HG02870 (cell line): ENCODE measurements at regions not wholly inside any gene's neighbourhood (a gene's known extent, or its start where the extent isn't known, plus 50 kb on each side); places are given as distances from the start of the nearest gene placed in this dataset.
A peak's percentile ranks its signal among the peaks of the same experiment; 100 is the strongest.

Source experiments
- ATAC-seq: cut with Tn5 transposase; IDR thresholded peaks from one replicate; pipeline ENCODE4 v1.9.1; 2021; ENCODE audit warnings: mild to moderate bottlenecking, moderate library complexity; ENCODE audit not compliant: unreplicated experiment

DNA sequence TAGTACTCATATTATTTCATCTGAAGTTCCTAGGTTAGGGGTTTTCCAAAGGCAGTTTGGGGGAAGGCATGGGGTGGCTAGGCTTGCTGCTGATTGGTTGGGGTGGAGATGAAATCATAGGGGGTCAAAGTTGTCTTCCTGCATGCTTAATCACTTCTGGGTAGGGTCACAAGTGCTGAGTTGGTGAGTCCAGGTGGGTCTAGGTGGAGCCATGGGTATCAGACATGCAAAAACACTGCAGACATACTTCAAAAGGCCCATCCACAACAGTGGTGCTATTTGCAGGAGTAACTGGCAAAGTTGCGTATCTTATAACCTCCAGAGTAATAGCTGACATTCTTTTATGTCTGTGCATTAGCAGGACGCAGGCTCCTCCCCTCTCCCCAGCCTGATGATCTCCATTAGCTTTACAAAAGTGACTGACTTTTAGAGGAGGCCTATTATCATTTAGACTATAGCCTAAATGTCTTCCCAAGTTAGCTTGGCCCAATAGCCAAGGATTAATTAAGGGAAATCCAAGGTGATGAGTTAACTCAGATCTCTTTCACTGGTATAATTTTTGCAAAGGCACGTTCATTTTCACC, 374.4 kb upstream of the PRMT6 start:
- no peak for ATAC-seq

DNA sequence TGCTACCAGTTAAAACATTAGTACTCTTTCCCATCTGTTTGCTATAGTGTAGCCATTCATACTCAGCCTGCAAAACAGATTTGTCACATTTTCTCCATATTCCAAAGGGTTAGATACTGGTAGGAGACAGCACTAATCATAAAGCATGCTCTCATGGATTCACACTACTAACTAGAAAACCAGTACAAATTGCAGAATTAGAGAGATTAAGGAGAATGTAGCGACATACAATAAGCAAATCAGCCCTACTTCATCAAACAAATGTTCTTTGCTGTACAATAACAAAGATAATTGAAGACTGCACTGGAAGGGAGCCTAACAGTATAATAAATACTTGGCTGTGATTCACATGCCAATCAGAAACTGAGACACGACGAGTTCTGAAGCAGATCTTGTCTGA, 368.0 kb upstream of the PRMT6 start:
- no peak for ATAC-seq

DNA sequence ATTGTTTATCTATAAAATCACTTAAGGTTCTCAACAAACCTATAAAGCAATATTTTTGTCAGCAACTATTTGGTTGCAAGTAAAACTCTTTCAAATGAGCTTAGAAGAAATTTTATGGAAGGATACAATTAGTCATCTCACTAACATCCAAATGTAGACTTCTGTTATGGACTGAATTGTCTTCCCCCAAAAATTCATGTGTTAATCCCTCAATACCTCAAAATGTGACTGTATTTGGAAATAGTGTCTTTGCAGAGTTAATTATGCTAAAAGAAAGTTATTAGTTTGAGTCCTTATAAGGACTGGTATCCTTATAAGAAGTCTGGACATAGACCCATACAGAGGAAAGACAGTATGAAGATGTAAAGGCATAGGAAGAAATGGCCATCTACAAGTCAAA, 357.8 kb upstream of the PRMT6 start:
- ATAC-seq = no peak

DNA sequence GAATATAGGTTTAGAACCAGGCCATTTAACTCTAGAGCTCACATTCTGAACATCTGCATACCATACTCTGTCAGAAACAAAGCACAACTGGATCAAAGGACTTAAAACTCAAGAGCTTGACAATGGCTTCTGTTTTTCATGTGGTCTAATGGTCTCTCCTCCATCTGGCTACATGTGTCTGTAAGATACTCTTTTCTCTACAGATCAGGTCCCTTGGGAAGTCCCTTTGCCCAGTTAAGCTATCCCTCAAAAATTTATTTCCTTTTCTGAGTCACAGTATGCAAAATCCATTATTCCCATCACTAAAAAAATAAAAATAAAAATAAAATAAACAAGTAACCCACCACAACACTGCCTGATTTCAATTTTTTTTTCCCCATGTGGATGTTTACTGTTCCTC, 357.0 kb upstream of the PRMT6 start:
- ATAC-seq = no peak

DNA sequence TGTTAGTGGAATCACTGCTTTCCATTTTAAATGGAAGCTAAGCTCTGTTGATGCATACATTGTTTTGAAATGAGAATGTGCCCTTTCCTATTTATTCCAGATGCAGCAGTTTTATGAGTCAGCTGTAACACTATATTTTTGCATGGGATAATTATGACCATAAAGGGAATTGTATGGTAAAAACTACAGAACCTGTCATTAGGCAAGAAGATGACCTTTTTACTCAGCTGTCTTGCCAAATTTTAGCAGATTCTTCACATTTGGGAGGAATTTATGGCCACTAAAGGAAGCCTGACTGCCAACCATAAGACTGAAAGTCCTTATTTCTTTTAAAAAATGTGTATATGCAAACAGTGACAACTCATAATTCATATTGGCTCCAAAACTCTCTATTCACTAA, 356.3 kb upstream of the PRMT6 start:
- no peak for ATAC-seq

DNA sequence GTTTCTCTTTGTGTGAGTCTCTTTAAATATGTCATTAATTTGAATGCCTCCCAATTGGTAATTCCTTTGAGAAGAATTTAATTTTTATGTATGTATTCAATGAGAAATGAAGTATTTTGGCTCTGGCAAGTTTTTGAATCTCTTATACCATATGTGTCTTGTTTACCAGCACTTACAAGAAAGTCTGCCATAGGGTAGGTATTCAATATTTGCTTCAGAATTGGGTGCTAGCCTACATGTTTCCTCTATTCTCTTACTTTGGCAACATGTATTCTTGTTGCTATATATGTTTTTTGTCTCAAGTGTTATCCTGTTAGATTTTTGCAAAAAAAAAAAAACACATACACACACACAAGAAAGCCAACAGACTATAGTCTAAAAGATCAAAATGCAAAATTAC, 350.5 kb upstream of the PRMT6 start:
- no peak for ATAC-seq

DNA sequence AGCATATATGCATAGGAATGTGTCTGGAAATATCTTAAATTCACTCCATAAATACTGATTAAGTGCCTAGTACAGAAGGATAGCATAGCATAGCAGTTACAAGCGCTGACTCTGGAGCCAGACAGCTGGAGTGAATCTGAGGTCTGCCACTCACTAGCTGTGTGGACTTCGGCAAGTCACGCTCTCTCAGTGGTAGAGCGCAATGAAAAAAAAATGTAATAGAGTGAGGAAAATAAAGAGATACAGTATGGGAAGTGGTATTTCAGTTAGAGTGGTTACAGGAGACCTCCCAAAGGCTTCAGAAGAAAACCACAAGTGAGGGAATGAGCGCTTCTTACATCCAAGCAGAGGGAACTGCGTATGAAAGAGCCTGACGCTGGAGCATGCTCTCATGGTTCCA, 338.9 kb upstream of the PRMT6 start:
- ATAC-seq = no peak

DNA sequence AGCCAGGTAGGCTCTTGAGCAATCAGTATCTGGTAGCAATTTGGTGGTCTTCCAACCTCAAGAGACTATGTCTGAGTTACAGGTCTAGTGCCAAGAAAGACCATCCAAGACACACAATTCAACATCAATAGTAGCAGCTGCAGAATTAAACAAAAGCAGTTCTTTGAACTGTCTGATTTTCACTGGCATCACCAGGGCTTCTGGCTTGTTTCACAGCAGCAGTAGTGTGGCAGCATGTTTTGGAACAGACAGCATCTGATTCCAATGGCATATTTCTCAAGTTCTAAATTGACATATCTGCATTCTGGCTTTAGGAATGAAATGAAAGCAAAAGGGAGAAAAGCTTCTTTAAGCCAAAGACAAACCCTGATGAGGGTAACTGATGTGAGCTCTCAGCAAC, 334.7 kb upstream of the PRMT6 start:
- ATAC-seq = no peak

DNA sequence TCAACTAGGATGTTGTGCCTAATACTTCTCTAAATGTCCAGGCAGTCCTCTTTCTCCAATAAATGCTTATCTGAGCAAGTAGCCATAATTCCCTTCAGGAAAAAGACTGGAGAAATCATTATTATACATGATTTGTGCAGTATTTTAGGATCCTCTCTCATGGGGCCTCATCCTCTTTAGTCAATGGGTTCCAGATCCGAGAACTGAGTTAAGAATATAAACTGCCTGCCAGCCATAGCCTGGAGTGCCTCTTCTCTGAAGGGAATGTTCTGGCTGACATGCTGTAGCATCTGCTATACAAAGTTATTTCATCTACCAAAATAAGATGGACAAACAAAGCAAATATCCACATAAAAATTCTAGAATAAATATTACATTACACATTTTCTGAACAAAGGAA, 334.0 kb upstream of the PRMT6 start:
- ATAC-seq = no peak

DNA sequence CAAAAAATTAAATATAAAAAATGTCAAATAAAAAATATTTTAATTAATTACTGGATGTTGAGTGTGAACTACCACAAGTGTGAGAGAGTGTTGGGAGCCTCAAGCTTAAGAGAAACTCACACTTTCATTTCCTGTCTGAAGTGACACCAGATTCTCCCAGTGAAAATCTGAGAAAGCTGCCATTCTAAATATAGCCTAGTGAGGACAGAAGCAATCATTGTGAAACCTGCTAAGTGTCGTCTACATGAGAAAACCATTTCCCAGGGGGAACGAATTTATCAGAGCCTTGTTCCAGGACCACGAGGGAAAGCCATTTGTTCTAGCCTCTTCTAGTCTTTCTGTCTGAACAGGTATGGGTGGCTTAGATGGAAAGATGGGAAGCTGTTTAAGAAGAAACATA, 329.3 kb upstream of the PRMT6 start:
- ATAC-seq = peak; percentile 91

DNA sequence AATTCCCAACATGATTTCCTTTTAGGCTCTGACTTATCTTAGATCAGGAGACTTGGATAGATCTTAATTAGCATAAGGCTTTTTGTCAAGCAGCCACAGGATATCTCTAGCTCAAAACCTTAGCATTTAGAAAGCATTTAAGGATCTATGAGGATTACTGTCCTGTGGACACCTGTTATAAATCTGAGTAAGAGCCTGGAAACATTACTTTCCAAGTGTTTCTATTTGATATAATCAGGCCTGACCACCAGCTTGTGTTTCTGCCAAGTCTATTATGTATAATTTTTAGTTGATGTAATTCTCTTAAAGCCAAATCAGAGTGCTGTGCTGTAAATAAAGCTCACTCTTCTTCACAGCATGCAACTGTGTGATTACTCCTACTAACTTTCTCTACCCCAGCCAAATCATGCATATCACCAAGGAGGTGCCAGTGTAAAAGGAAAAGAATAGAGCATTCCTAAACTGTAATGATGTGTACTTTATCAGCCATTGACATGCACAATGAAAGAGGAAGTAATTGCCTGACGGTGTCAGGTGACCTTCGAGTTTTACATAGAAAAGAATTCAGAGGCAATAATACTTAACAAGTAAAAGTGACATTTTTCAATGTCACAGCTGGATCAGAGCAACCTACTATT, 309.9 kb upstream of the PRMT6 start:
- ATAC-seq = no peak

DNA sequence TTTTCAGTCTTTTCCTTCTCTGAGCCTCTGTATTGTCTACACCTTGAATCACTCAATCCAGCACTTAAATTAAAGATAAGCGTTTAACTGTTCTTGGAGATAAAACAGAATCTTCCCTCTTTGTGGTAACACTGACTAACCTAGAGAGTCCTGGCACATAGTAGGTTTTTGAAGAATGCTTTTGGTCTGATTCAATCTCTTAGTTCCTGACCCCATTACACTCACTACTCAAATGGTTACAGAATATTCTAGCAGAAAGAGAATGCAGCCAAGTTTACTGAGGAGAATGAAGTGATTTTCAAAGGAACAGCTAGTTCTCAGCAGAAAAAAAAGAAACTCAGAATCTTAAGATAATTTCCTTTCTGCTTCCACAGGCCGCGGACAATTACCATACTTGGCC, 309.2 kb upstream of the PRMT6 start:
- no peak for ATAC-seq

DNA sequence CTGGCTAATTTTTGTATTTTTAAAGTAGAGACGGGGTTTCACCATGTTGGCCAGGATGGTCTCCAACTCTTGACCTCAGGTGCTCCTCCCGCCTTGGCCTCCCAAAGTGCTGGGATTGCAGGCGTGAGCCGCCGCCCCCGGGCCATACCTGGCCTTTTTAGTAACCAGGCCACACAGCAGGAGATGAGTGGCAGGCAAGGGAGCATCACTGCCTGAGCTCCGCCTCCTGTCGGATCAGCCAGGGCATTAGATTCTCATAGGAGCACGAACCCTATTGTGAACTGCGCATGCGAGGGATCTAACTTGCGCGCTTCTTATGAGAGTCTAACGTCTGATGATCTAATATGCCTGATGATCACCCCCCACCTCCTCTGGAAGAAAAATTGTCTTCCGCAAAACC, 308.7 kb upstream of the PRMT6 start:
- ATAC-seq = no peak

DNA sequence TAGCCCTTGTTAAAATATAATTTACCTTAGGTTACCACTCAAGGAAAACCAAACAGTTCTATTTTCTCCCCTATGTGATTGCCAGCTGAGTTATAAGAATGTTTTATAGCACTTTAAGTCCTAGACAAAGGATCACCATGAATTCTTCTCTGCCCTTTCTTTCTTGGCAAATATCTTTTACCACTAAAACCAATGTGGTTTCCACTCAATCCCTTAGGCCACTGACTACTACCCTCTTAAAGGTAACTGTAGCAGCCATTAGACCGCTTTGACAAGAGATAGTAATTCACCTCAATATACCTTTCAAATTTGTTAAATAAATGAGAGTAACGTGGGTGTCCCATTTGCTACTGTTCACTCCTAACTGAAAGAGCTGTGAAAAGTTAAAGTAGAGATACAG, 307.9 kb upstream of the PRMT6 start:
- ATAC-seq = no peak

DNA sequence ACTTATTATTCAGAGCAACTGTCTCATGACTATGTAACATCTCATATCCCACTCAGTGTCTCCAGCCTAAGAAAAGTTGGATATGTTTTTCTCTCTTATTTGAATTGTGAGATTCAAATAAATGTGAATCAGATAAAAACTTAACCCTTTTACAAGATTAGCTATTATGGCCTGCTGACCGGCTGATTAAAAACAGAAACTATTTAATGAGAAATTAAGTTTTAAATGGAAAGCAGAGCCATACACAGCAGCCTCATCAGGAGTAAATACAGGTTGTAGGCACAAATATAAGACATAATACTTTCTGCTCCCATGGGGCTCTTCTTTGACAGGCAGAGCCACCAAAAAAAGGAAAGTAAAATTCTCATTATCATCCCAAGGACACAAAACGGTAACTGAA, 307.0 kb upstream of the PRMT6 start:
- no peak for ATAC-seq

DNA sequence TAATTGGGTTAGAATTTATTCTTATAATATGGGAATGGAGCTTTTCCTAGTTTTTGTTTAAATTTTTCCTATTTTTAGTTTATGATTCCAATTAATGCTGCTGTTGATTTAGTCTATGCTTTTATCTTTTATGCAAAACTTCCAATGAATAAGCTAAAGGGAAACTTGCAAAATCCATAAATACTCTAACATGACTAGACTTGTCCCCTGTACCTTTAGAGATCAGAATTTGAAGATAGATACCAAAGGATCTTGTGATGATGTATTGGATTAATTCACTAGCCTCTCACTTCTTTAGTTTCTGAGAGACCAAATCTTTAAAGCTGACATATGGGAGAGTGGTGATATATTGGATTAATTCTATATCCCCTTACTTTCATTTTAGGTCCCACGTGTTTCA, 306.6 kb upstream of the PRMT6 start:
- ATAC-seq = no peak

DNA sequence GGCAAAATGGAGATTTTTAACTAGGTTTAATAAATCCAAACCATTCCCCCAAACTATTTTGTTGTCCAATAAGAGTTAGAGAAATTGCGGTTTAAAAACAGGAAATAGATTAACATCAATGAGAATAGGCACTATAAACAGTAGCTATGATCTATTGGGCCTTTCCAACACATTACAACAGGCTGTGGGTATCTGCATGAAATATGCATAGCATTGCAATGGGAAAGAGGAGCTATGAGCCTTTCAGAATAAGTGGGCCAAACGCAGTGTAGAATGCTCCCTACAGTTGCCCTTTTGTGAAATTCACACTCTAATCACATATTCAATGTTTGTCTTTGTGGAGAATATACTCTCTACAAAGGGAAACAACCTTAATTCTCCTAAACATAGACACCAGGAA, 305.5 kb upstream of the PRMT6 start:
- ATAC-seq = no peak

DNA sequence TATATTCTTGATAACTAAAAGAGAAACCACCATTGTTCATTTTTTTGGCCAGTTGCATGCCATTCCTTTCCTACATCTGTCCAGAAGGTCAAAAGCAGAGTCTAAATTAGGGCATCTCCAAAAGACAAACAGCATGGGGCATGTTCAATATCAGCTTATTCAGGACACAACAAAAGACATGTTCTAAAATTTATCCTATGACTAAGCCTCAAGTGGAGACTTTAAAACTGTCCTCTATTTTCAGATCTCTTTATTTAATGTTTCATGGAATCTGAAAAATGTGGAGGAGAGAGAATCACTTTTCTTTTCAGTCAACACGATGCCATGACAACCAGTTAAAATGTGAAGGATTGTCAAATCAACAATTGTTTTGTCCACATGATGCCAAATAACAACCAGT, 303.4 kb upstream of the PRMT6 start:
- ATAC-seq = no peak

DNA sequence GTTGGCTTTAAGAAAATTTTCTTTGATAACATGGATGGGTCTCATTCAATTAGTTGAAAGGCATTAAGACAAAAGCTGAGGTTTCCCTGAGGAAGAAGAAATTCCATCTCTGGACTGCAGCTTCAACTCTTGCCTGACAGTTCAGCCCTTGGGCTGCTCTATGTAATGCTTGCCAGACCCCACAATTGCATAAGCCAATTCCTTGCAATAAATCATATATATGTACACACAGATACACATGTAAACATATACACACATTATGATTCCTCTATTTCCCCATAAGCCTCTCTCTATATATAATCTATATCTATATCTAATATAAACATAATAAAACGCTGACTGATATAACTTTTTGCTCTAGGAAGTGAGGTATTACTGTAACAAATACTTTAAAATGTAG, 301.5 kb upstream of the PRMT6 start:
- ATAC-seq = no peak

DNA sequence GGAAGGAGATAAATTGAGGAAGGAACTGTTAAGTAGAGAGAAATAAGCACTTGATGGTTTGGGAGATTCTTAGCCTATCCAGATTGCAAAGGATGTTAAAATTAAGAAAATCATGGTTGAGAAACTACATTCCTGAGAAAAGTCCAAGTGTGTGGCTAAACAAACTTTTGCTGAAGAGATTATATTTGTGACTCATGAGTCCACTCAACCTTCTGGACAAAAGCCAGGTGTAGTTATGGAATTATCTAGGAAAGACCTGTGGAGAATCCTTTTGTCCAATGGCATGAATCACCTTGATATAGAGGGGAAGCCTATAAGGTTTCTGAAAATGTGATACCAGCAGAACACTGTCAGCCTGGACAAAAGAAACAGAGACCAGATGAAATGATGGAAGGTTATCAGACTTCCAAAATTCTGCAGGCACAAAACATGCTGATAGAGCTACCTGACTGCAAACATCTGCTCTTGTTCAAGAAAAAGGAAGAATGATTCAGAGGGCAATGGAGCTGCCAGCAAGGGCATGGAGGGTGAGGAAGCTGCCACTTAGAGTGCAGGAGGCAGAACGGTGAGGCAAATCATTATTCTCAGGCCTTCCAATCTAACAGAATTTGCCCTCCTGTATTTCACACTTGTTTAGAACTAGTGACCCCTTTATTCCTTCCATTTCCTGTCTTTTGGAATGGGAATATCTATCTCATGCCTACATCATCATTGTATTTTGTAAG, 300.6 kb upstream of the PRMT6 start:
- no peak for ATAC-seq

DNA sequence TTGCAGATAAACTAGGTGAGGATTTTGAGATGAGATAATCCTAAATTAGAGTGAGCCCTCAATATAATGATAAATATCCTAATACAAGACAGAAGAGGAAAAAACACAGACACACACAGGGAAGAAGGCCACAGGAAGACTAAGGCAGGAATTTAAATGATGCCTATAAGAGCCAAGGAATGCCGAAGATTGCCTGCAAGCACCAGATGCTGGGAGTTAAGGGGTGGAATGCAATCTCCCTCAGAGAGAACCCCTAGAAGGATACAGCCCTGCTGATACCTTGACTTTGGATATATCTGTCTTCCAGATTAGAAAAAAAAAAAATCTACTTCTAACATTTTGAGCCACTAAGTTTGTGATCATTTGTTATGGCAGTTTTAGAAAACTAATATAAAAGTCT, 299.7 kb upstream of the PRMT6 start:
- ATAC-seq = no peak

DNA sequence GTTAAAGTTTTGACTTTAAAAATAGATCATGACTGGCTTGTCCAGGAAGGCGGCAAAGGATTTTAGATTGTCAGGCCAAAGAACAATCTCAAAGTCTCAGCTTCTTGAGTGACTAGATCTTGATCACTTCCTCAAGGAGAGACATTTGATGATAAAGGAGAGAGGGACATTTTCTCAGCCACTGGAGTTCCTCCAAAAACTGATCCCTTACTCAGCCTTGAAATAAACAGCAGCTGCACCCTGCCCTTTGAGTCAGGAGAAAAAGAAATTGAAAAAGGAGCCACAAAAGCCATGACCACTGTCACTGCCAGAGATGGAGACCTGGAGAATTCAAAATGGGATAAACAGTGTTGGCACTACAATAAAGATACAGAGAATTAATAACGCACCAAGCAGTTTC, 288.4 kb upstream of the PRMT6 start:
- no peak for ATAC-seq

DNA sequence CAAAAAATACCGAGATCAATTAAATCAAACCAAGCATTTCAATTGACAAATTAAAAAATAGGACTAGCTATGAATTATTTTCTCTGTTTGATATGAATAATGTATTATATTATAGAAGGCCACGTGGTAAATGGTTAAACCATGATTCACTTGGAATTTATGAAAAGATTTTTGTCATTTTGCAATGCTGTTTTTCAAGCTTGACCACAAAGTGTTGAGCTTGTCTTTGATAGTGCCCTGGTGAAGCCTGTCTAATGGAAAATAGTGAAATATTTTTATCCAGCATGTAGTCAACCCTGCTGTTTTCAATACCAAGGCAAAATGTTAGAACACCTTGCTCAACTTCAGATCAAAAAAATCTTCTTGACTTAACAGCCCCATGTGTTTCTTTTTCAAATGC, 288.0 kb upstream of the PRMT6 start:
- ATAC-seq = no peak
